ENCODE measurements at regions not wholly inside any gene's neighbourhood (a gene's known extent, or its start where the extent isn't known, plus 50 kb on each side); places are given as distances from the start of the nearest gene placed in this dataset.

GRCh38 chr20:6311841-6312655, 189.2 kb upstream of the FERMT1 start:
- Histone ChIP-seq H3K4ac (replicated peaks; ENCODE audit: insufficient read length, low read depth, low read length) (no peak overlapping the region), H4K91ac (replicated peaks; ENCODE audit: insufficient read length, low read length) (no peak overlapping the region), H3K23ac (ENCODE audit: insufficient read length) (no peak overlapping the region), H2BK120ac (replicated peaks; ENCODE audit: low read depth, low read length) (no peak overlapping the region), H2AK5ac (ENCODE audit: low read depth, low read length) (no peak overlapping the region), H4K8ac (ENCODE audit: extremely low read depth, insufficient read depth, low read length) (no peak overlapping the region), H2BK12ac (ENCODE audit: low read depth, low read length) (no peak overlapping the region), H3K4me1 (replicated peaks in 1 of 4; ENCODE audit: control insufficient read depth in 3 of 4, insufficient read depth in 4 of 4, low read length in 3 of 4) (no peaks in the 10 kb centered on the region), H4K5ac (ENCODE audit: insufficient read length, low read depth, low read length) (no peak overlapping the region), H2BK20ac (ENCODE audit: low read length) (no peak overlapping the region), H3K14ac (ENCODE audit: insufficient read length) (no peak overlapping the region), H3K4me3 (ENCODE audit: extremely low read depth in 1 of 4, insufficient read depth in 2 of 4, low read depth in 3 of 4, low read length in 4 of 4) (no peak overlapping the region), H3K27ac (ENCODE audit: low read depth, low read length) (no peak overlapping the region), H3K9me3 (ENCODE audit: insufficient read depth in 2 of 2, low read depth in 1 of 2, low read length in 1 of 2) (peaks cover 0 to 3% of the 10 kb centered on the region in 2 experiments; a peak in 2 of 4 replicates), H3K56ac (replicated peaks; ENCODE audit: insufficient read length, low read depth, low read length) (no peak overlapping the region), H3K4me2 (ENCODE audit: insufficient read depth in 1 of 2, low read depth in 2 of 2, low read length in 2 of 2) (no peak overlapping the region), H4K20me1 (replicated peaks in 1 of 2; ENCODE audit: control insufficient read depth in 1 of 2, insufficient read depth in 2 of 2, low read length in 2 of 2) (no peaks in the 10 kb centered on the region), H3K27me3 (replicated peaks in 1 of 4; ENCODE audit: control insufficient read depth in 3 of 4, extremely low read depth in 1 of 4, insufficient read depth in 3 of 4, low read length in 3 of 4) (no peaks in the 10 kb centered on the region), H2BK15ac (ENCODE audit: low read length) (no peak overlapping the region), H3K18ac (ENCODE audit: extremely low read depth, low read length) (no peak overlapping the region), H3K79me1 (ENCODE audit: low read depth, low read length) (no peaks in the 10 kb centered on the region), H2BK5ac (ENCODE audit: low read depth, low read length) (no peak overlapping the region), H3K79me2 (ENCODE audit: control insufficient read depth in 1 of 2, insufficient read depth in 2 of 2, low read length in 2 of 2) (no peaks in the 10 kb centered on the region), H3K23me2 (ENCODE audit: low read depth, low read length) (no peaks in the 10 kb centered on the region), H2AFZ (ENCODE audit: low read length) (no peak overlapping the region), H3K9ac (replicated peaks in 1 of 4; ENCODE audit: extremely low read depth in 1 of 4, low read depth in 3 of 4, low read length in 3 of 4) (no peak overlapping the region), H3K36me3 (ENCODE audit: control insufficient read depth in 2 of 4, insufficient read depth in 4 of 4, low read length in 3 of 4) (no peaks in the 10 kb centered on the region)
- 91% methylated on average over 4 of the region's 4 CpGs; no CpG with 5 or more reads in 1 of the 2 experiments for WGBS, 2 experiments (ENCODE audit: extremely low coverage in 1 of 2, insufficient coverage in 1 of 2, insufficient read length in 1 of 2, insufficient replicate concordance in 2 of 2, low coverage in 1 of 2, low lambda C conversion rate in 2 of 2, missing lambda C conversion rate in 1 of 2)
- CTCF ChIA-PET (ENCODE audit: partially characterized antibody) = no interaction called here
- FAIRE-seq = no peak
- TF ChIP-seq CHD1 (IDR thresholded peaks at IDR 0.05; ENCODE audit: low read depth, low read length) = no peak
- TF ChIP-seq RBBP5 (IDR thresholded peaks at IDR 0.05; ENCODE audit: borderline replicate concordance, low read depth, low read length) = no peak
- TF ChIP-seq EP300 (IDR thresholded peaks at IDR 0.05; ENCODE audit: borderline replicate concordance in 1 of 2, low read depth in 2 of 2, low read length in 2 of 2) = no peak
- TF ChIP-seq CBX5 (IDR thresholded peaks at IDR 0.05; ENCODE audit: low read depth, low read length) = no peak
- POLR2A ChIA-PET (ENCODE audit: partially characterized antibody) = no interaction called here
- DNase-seq (ENCODE audit: low read depth in 1 of 2, low spot score in 2 of 2) = no peak
